Uterus (tissue), 2 donors: ENCODE measurements at regions not wholly inside any gene's neighbourhood (a gene's known extent, or its start where the extent isn't known, plus 50 kb on each side); places are given as distances from the start of the nearest gene placed in this dataset.

Experiments used
- POLR2A ChIP-seq, 2 donors: fragments of 450-650 bp; IDR thresholded peaks; one replicate each; pipeline ENCODE4 v1.6.1; 2016; ENCODE audit warnings: antibody characterized with exemption in 2 of 2, mild to moderate bottlenecking in 1 of 2, moderate library complexity in 1 of 2
- TF ChIP-seq, protein P1 (sequence below), 4 experiments: fragments of 200-600 bp in 2 of 4; fragments of 450-650 bp in 2 of 4; sonication (generic) in 2 of 4; IDR thresholded peaks; one replicate each; pipeline ENCODE4 v1.5.1; 2016 to 2019; ENCODE audit warnings: antibody characterized with exemption in 4 of 4, mild to moderate bottlenecking in 2 of 4, moderate library complexity in 1 of 4

DNA sequence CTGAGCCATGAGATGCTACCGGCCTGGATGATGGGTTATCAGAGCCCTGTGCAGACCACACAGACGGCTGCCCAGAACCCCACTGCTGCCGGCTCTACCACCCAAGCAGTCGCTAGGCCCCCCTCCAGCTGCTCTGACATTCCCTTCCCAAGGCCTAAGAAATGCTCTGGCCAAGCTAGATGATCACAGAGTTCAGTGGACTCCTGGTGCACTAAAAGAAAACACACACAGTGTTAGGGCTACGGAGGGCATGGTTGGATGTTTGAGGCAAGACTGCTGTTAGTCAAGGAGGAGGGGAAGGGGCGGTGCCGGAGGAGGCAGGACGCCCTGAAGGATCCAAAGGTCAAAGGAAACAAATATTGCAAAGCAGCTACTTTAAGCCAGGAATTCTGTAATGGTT, 174.5 kb downstream of the MYCN start:
- TF ChIP-seq, protein P1, sequence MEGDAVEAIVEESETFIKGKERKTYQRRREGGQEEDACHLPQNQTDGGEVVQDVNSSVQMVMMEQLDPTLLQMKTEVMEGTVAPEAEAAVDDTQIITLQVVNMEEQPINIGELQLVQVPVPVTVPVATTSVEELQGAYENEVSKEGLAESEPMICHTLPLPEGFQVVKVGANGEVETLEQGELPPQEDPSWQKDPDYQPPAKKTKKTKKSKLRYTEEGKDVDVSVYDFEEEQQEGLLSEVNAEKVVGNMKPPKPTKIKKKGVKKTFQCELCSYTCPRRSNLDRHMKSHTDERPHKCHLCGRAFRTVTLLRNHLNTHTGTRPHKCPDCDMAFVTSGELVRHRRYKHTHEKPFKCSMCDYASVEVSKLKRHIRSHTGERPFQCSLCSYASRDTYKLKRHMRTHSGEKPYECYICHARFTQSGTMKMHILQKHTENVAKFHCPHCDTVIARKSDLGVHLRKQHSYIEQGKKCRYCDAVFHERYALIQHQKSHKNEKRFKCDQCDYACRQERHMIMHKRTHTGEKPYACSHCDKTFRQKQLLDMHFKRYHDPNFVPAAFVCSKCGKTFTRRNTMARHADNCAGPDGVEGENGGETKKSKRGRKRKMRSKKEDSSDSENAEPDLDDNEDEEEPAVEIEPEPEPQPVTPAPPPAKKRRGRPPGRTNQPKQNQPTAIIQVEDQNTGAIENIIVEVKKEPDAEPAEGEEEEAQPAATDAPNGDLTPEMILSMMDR (IDR thresholded peaks at IDR 0.05), result no peak
- no peak for TF ChIP-seq POLR2A (IDR thresholded peaks at IDR 0.05)
